ENCODE measurements at regions not wholly inside any gene's neighbourhood (a gene's known extent, or its start where the extent isn't known, plus 50 kb on each side); places are given as distances from the start of the nearest gene placed in this dataset.

DNA sequence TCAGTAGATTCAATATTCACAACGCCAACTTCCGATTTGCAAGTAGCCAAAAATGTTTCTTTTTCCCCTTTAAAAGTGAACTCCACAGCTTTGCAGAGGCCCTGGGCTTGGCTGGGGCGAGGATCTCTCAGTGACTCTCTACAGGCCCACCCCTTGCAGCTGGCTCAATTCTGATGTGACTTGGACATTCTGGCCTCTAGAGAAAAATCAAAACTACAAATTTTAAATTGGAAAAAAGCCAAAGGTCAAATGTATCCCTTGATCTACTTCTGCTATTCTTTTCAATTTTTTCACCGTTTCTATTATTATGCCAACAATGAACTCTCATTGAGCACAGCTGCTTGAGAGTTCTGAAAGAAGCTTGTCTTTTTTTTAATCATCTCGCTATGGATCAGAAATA is 245.9 kb upstream of the HS3ST5 start:
- no peak overlapping the region for H3K27ac ChIP-seq
- H3K36me3 ChIP-seq, result no peaks in the 10 kb centered on the region
- DNase-seq, result no peak
- 71 to 79% methylated on average over 5 of the region's 5 CpGs for WGBS, 2 donors
- no peaks in the 10 kb centered on the region for H3K4me1 ChIP-seq
- H3K9me3 ChIP-seq, result no peaks in the 10 kb centered on the region
- no peak overlapping the region for H3K4me3 ChIP-seq
- H3K27me3 ChIP-seq, result no peaks in the 10 kb centered on the region
- no peak for TF ChIP-seq POLR2AphosphoS5 (IDR thresholded peaks at IDR 0.05)
- TF ChIP-seq EP300 (IDR thresholded peaks at IDR 0.05), result no peak
- no peak for TF ChIP-seq POLR2A (IDR thresholded peaks at IDR 0.05)
- no peak for TF ChIP-seq CTCF (IDR thresholded peaks at IDR 0.05)
- intact Hi-C loops (cut with DNase I), result no loop called here

- DNase-seq, result no peak
- H3K4me1 ChIP-seq, result no peaks in the 10 kb centered on the region
- no peaks in the 10 kb centered on the region for H3K9me3 ChIP-seq
- H3K4me3 ChIP-seq, result no peak overlapping the region
- TF ChIP-seq POLR2A (IDR thresholded peaks at IDR 0.05) (no peak), POLR2AphosphoS5 (IDR thresholded peaks at IDR 0.05) (no peak), CTCF (IDR thresholded peaks at IDR 0.05) (no peak), EP300 (IDR thresholded peaks at IDR 0.05) (no peak)
- 47 to 68% methylated on average over 2 of the region's 2 CpGs for WGBS, 2 donors
- no peak overlapping the region for H3K27ac ChIP-seq
- H3K27me3 ChIP-seq, result no peaks in the 10 kb centered on the region
- intact Hi-C loops (cut with DNase I), result no loop called here
- no peaks in the 10 kb centered on the region for H3K36me3 ChIP-seq
Observed at GRCh38 chr6:114586298-114586697, 243.5 kb upstream of the HS3ST5 start.

GRCh38 chr6:114581293-114581692 is 238.5 kb upstream of the HS3ST5 start:
- Histone ChIP-seq H3K27ac (no peak overlapping the region), H3K36me3 (no peaks in the 10 kb centered on the region), H3K4me3 (no peak overlapping the region), H3K4me1 (no peaks in the 10 kb centered on the region), H3K27me3 (no peaks in the 10 kb centered on the region), H3K9me3 (no peaks in the 10 kb centered on the region)
- TF ChIP-seq POLR2AphosphoS5 (IDR thresholded peaks at IDR 0.05), result no peak
- DNase-seq, result no peak
- intact Hi-C loops (cut with DNase I), result no loop called here
- 21 to 42% methylated on average over 2 of the region's 2 CpGs for WGBS, 2 donors

DNA sequence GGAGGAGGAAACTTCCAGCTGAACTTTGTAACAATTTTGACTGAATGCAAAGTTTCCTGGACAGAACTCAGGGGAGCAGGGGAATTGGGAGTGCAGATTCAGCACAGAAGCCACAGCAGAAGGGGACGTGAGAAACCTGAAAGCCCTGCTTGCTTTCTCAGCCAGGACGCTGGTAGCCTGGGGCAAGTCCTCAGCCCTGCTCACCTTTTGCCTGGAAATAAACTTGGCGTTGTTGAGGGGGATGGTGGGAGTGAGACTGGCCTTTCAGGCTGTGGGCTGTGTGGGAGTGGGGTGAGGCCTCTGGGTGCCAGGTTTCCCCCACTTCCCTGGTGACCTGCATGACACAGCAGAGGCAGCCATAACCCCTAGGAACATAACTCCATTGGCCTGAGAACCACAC is 238.1 kb upstream of the HS3ST5 start:
- H3K27ac ChIP-seq, result no peak overlapping the region
- no peak overlapping the region for H3K4me3 ChIP-seq
- no peaks in the 10 kb centered on the region for H3K4me1 ChIP-seq
- WGBS, 2 donors, result 83 to 84% methylated on average over 3 of the region's 3 CpGs
- no peaks in the 10 kb centered on the region for H3K9me3 ChIP-seq
- intact Hi-C loops (cut with DNase I), result no loop called here
- no peaks in the 10 kb centered on the region for H3K27me3 ChIP-seq
- no peaks in the 10 kb centered on the region for H3K36me3 ChIP-seq
- TF ChIP-seq CTCF (IDR thresholded peaks at IDR 0.05), result no peak
- TF ChIP-seq EP300 (IDR thresholded peaks at IDR 0.05), result no peak
- TF ChIP-seq POLR2A (IDR thresholded peaks at IDR 0.05), result no peak
- no peak for TF ChIP-seq POLR2AphosphoS5 (IDR thresholded peaks at IDR 0.05)
- DNase-seq, result no peak

DNA sequence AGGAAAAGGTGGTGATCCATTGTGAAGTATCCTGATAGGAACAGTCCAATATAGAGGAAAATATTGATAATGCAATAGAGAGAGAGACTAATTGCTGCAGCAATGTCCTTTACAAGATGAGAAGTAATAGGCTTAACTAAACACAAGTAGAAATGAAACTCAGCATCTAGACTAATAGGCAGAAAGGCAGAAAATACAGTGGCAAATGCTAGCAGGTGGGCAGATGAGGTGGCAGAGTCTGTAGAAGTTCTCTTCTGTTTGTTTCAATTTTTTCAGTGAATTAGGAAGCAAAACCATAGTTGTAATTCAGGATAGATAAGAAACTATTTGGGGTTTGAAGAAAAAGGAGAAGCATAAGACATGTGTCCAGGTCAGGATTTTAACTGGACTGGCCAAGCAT is 236.7 kb upstream of the HS3ST5 start:
- Histone ChIP-seq H3K27ac (no peak overlapping the region), H3K4me1 (no peaks in the 10 kb centered on the region), H3K4me3 (no peak overlapping the region), H3K27me3 (no peaks in the 10 kb centered on the region), H3K36me3 (no peaks in the 10 kb centered on the region), H3K9me3 (no peaks in the 10 kb centered on the region)
- no peak for TF ChIP-seq POLR2A (IDR thresholded peaks at IDR 0.05)
- no peak for TF ChIP-seq EP300 (IDR thresholded peaks at IDR 0.05)
- TF ChIP-seq CTCF (IDR thresholded peaks at IDR 0.05), result no peak
- no peak for TF ChIP-seq POLR2AphosphoS5 (IDR thresholded peaks at IDR 0.05)
- intact Hi-C loops (cut with DNase I), result no loop called here
- DNase-seq, result no peak
